ENCODE measurements at regions not wholly inside any gene's neighbourhood (a gene's known extent, or its start where the extent isn't known, plus 50 kb on each side); places are given as distances from the start of the nearest gene placed in this dataset.

DNA sequence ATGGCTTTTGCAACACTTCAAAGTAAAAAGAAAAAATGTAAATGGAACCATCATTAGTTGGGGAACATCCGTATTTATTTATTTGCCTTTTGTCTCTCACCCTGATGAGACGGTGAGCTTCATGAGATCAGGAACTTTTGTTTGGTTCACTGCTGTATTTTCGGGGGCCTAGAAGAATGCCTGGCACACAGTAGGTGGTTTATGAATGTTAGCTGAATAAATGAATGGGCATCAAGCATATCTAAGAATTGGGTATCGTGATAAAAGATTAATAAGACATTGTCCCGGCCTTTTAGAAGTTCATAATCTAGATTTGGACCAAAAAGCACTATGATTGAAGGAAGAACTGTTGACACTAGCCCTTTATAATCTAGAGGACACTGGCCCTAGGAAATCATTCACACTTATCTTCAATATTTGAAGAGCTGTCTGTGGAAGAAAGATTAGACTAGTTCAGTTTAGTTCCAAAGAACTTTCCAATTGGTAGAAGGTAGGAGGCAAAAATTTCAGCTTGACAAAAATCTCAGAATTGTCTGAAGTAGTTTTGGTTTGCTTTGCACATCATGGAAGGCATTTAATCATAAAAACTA, 70.3 kb upstream of the CD83 start:
- DNase-seq (ENCODE audit: low read depth, low spot score) (no peak), ATAC-seq (no peak)
- TF ChIP-seq ELF1 (IDR thresholded peaks at IDR 0.05; ENCODE audit: borderline replicate concordance, low read depth) (no peak), FOSL1 (IDR thresholded peaks at IDR 0.05; ENCODE audit: low read depth) (no peak), ZNF274 (IDR thresholded peaks at IDR 0.05; ENCODE audit: low read depth, low read length) (no peak), CEBPB (IDR thresholded peaks at IDR 0.05; ENCODE audit: low read depth) (no peak), TCF7L2 (IDR thresholded peaks at IDR 0.05; ENCODE audit: borderline replicate concordance, extremely low read depth, insufficient read depth, insufficient read length) (no peak), SRF (IDR thresholded peaks at IDR 0.05; ENCODE audit: low read depth) (no peak), SP1 (IDR thresholded peaks at IDR 0.05; ENCODE audit: low read depth) (no peak)
- TF ChIP-seq, protein P1, sequence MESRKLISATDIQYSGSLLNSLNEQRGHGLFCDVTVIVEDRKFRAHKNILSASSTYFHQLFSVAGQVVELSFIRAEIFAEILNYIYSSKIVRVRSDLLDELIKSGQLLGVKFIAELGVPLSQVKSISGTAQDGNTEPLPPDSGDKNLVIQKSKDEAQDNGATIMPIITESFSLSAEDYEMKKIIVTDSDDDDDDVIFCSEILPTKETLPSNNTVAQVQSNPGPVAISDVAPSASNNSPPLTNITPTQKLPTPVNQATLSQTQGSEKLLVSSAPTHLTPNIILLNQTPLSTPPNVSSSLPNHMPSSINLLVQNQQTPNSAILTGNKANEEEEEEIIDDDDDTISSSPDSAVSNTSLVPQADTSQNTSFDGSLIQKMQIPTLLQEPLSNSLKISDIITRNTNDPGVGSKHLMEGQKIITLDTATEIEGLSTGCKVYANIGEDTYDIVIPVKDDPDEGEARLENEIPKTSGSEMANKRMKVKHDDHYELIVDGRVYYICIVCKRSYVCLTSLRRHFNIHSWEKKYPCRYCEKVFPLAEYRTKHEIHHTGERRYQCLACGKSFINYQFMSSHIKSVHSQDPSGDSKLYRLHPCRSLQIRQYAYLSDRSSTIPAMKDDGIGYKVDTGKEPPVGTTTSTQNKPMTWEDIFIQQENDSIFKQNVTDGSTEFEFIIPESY (IDR thresholded peaks at IDR 0.05; ENCODE audit: extremely low read depth, insufficient replicate concordance, low read length) = no peak
- Histone ChIP-seq H3K4me1 (ENCODE audit: control insufficient read depth in 1 of 2, insufficient read depth in 2 of 2, low read length in 2 of 2) (peaks cover 0 to 6% of the 10 kb centered on the region in 2 experiments; a peak in 2 of 4 replicates), H3K27me3 (ENCODE audit: insufficient read depth, low read length) (no peaks in the 10 kb centered on the region), H3K36me3 (ENCODE audit: control insufficient read depth in 1 of 2, insufficient read depth in 2 of 2, low read length in 2 of 2) (no peaks in the 10 kb centered on the region), H3K27ac (ENCODE audit: low read depth, low read length) (no peak overlapping the region), H3K9me2 (ENCODE audit: insufficient read depth) (no peaks in the 10 kb centered on the region), H3K9ac (ENCODE audit: low read length) (no peak overlapping the region), H2AFZ (ENCODE audit: low read depth, low read length, poor library complexity, severe bottlenecking) (peak overlapping the region; percentile 100), H4K20me1 (ENCODE audit: insufficient read depth) (no peaks in the 10 kb centered on the region), H3K79me2 (ENCODE audit: insufficient read depth, low read length) (no peaks in the 10 kb centered on the region), H3K9me3 (ENCODE audit: control insufficient read depth in 1 of 2, insufficient read depth in 1 of 2, low read depth in 1 of 2, low read length in 2 of 2) (no peaks in the 10 kb centered on the region), H3K4me3 (replicated peaks in 1 of 2; ENCODE audit: low read depth in 1 of 2, low read length in 2 of 2) (no peak overlapping the region), H3K4me2 (ENCODE audit: low read length) (no peak overlapping the region)
- no TSS peak for BruUV-seq (replicated peaks)
- POLR2A ChIA-PET = no interaction called here
- RAD21 ChIA-PET (ENCODE audit: low non-redundant PET in 1 of 2, low total read pairs in 2 of 2, uncharacterized antibody in 2 of 2, unreplicated experiment in 2 of 2) = interaction anchor here in 1 of 2 experiments (0.6 kb wide), 1 partner anchor 253 kb away, joined by 4 read pairs; no protein-coding TSS in a partner anchor
- CTCF ChIA-PET = interaction anchor here (0.7 to 3.2 kb wide), 6 partner anchors 9 to 147 kb away, joined by 3 to 52 read pairs (median 12); no protein-coding TSS in a partner anchor
- intact Hi-C loops (cut with micrococcal nuclease) = no loop called here

Data from HCT116 (cell line).